ENCODE measurements at regions not wholly inside any gene's neighbourhood (a gene's known extent, or its start where the extent isn't known, plus 50 kb on each side); places are given as distances from the start of the nearest gene placed in this dataset.
A peak's percentile ranks its signal among the peaks of the same experiment; 100 is the strongest.

DNA sequence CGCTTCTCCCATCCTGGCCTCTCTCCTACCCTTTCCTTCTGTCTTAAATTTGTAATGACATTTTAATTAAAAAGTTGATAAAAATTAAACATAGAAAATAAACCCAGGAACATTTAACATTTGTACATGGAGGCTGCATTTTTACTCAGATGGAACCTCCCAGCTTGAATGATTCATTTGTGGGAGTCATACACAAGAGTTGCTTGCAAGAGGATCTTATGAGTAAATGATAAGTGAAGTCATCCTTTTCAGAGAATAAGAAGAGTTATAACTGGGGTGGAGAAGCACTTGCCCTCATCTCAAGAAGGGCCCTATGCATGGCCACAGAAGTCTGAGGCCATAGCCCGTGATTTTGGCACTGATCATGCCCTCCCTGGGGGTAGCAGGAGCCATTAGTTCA is 482.9 kb upstream of the BOD1L1 start:
- TF ChIP-seq, protein P1, sequence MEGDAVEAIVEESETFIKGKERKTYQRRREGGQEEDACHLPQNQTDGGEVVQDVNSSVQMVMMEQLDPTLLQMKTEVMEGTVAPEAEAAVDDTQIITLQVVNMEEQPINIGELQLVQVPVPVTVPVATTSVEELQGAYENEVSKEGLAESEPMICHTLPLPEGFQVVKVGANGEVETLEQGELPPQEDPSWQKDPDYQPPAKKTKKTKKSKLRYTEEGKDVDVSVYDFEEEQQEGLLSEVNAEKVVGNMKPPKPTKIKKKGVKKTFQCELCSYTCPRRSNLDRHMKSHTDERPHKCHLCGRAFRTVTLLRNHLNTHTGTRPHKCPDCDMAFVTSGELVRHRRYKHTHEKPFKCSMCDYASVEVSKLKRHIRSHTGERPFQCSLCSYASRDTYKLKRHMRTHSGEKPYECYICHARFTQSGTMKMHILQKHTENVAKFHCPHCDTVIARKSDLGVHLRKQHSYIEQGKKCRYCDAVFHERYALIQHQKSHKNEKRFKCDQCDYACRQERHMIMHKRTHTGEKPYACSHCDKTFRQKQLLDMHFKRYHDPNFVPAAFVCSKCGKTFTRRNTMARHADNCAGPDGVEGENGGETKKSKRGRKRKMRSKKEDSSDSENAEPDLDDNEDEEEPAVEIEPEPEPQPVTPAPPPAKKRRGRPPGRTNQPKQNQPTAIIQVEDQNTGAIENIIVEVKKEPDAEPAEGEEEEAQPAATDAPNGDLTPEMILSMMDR (IDR thresholded peaks at IDR 0.05; ENCODE audit: partially characterized antibody, unreplicated experiment) = no peak
- H3K9me3 Mint-ChIP-seq (ENCODE audit: unreplicated experiment) = no peaks in the 10 kb centered on the region

DNA sequence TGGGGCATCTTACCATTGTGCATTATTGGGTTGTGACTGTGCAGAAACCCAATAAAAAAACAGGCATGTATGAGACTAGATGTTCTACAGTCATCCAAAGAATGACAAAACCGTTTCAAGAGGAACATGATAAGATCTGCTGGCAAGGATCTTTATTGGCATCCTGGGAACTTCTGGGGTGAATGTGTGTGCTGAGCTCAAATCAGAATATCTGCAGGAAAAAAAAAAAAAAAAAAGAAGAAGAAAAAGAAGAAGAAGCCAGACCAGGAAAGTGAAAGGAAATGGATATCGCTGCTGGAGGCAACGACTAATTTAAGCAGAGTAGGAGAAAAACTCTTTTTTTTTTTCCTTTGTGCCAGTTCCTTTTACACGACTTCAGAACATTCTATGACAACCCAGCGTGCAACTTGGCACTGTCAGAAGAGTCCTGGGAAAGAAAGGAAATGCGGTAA is 484.2 kb upstream of the BOD1L1 start:
- no peak for DNase-seq
- H3K4me3 Mint-ChIP-seq (ENCODE audit: unreplicated experiment) = no peak overlapping the region
- H3K9me3 Mint-ChIP-seq (ENCODE audit: unreplicated experiment) = no peaks in the 10 kb centered on the region
- peaks cover 13% of the 10 kb centered on the region for H3K4me1 Mint-ChIP-seq (ENCODE audit: low read depth, unreplicated experiment)
- no peak overlapping the region for H3K27ac Mint-ChIP-seq (ENCODE audit: unreplicated experiment)
- H3K36me3 Mint-ChIP-seq (ENCODE audit: unreplicated experiment) = peaks cover 8% of the 10 kb centered on the region
- TF ChIP-seq, protein P1 (IDR thresholded peaks at IDR 0.05; ENCODE audit: partially characterized antibody, unreplicated experiment) = no peak
- no peaks in the 10 kb centered on the region for H3K27me3 Mint-ChIP-seq (ENCODE audit: unreplicated experiment)

More for the DNA sequence above, 482.9 kb upstream of the BOD1L1 start:
- Mint-ChIP-seq H3K27ac (ENCODE audit: unreplicated experiment) (no peak overlapping the region), H3K27me3 (ENCODE audit: unreplicated experiment) (no peaks in the 10 kb centered on the region), H3K36me3 (ENCODE audit: unreplicated experiment) (peaks cover 8% of the 10 kb centered on the region), H3K4me3 (ENCODE audit: unreplicated experiment) (no peak overlapping the region), H3K4me1 (ENCODE audit: low read depth, unreplicated experiment) (peaks cover 9% of the 10 kb centered on the region)
- DNase-seq = no peak

DNA sequence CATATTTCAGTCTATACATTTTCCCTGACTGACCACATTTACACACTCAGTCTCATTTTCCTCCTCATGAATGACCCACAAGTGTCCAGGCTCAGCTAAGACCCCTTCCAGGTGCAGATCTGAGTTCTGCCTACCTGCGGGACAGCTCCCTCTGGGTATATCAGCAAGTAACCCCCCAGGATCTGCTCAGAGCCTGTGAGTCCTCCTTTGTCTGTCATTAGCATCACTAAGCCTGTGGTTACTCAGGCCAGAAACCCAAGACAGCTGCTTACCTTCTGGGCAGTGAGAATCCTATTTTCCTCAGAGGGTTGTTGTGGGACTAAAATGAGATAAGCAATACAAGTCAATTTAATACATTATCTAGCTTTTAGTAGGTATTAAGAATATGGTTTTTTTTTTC is 487.6 kb upstream of the BOD1L1 start:
- peaks cover 13% of the 10 kb centered on the region for H3K4me1 Mint-ChIP-seq (ENCODE audit: low read depth, unreplicated experiment)
- H3K4me3 Mint-ChIP-seq (ENCODE audit: unreplicated experiment) = no peak overlapping the region
- no peaks in the 10 kb centered on the region for H3K36me3 Mint-ChIP-seq (ENCODE audit: unreplicated experiment)
- no peaks in the 10 kb centered on the region for H3K9me3 Mint-ChIP-seq (ENCODE audit: unreplicated experiment)
- DNase-seq = no peak
- H3K27ac Mint-ChIP-seq (ENCODE audit: unreplicated experiment) = peak overlapping the region; percentile 67
- no peaks in the 10 kb centered on the region for H3K27me3 Mint-ChIP-seq (ENCODE audit: unreplicated experiment)
- TF ChIP-seq, protein P1 (IDR thresholded peaks at IDR 0.05; ENCODE audit: partially characterized antibody, unreplicated experiment) = no peak

DNA sequence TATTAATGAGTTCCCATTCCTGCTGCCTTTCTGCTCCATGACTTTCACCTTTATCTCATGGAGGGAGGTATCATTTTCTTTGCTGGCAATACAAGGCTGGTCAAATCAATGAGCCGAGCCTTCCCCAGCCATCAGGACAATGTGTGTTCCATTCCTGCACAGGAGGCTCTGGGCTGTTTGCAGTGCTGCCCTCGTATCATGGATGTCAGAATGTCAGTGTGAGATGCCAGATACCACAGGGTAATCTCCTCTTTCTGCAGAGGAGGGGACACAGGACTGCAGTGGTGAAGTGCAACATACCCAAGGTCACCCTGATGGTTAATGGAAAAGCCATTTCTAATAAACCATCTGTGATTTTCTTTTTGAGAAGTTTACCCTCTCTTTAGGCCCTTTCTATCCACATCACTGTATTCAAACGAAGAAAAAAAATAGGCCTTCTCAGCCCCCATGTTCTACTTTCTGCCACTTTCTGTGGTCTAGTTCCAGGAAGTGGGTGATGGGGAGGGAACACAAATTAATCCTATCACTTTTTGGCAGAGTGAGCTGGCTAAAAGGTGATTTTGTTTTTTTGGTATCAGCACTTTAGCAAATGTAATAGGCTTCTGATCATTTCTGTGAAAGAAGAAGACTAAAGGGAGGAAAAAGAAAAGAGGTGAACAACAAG is 490.2 kb upstream of the BOD1L1 start:
- Mint-ChIP-seq H3K4me3 (ENCODE audit: unreplicated experiment) (no peak overlapping the region), H3K27me3 (ENCODE audit: unreplicated experiment) (no peaks in the 10 kb centered on the region), H3K36me3 (ENCODE audit: unreplicated experiment) (no peaks in the 10 kb centered on the region), H3K4me1 (ENCODE audit: low read depth, unreplicated experiment) (peaks cover 13% of the 10 kb centered on the region), H3K27ac (ENCODE audit: unreplicated experiment) (no peak overlapping the region), H3K9me3 (ENCODE audit: unreplicated experiment) (peaks cover 2% of the 10 kb centered on the region)
- TF ChIP-seq, protein P1 (IDR thresholded peaks at IDR 0.05; ENCODE audit: partially characterized antibody, unreplicated experiment) = no peak
- DNase-seq = no peak

DNA sequence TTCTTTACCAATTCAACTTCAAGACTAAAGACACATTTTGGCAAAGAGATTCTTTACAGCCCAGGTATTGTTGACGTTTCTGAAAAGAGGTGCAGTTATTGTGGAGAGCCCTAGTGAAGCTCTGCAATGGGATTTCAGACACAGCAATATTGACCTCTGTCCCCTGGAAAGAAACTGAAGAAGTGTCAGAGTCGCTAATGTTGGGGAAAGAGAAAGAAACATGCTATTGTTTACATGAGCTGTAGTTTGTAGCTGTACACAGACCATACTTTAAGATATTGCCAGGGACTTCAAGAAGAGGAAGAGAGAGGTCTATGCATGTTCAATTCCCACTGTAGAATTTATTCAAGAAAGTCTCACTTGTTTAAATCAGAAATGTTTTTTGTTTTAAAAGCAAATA is 497.3 kb upstream of the BOD1L1 start:
- Mint-ChIP-seq H3K36me3 (ENCODE audit: unreplicated experiment) (no peaks in the 10 kb centered on the region), H3K4me1 (ENCODE audit: low read depth, unreplicated experiment) (no peaks in the 10 kb centered on the region), H3K27ac (ENCODE audit: unreplicated experiment) (no peak overlapping the region), H3K9me3 (ENCODE audit: unreplicated experiment) (peaks cover 2% of the 10 kb centered on the region), H3K27me3 (ENCODE audit: unreplicated experiment) (no peaks in the 10 kb centered on the region), H3K4me3 (ENCODE audit: unreplicated experiment) (no peak overlapping the region)
- DNase-seq = no peak
- TF ChIP-seq, protein P1 (IDR thresholded peaks at IDR 0.05; ENCODE audit: partially characterized antibody, unreplicated experiment) = no peak

Data from glutamatergic neuron (in vitro differentiated cells).